ENCODE measurements at regions not wholly inside any gene's neighbourhood (a gene's known extent, or its start where the extent isn't known, plus 50 kb on each side); places are given as distances from the start of the nearest gene placed in this dataset.

DNA sequence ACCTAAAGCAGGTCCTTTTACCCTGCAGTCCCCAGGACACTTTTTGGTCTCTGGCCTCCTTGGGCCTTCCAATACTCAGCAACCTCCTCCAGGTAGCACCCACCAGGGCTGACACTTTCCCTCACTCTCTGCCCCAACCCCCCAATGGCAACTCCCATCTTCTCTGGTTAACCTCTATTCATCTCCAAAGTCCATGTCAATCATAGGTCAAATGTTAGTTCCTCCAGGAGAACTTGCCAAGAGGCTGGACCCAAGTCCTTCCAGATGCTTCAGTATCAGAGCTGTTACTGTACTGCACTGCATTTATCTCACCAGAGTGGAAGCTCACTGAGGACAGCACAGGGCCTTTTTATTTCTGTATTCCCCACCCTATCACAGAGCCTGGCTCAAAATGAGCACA lies 295.0 kb upstream of the KLF14 start:
- TF ChIP-seq, protein P1, sequence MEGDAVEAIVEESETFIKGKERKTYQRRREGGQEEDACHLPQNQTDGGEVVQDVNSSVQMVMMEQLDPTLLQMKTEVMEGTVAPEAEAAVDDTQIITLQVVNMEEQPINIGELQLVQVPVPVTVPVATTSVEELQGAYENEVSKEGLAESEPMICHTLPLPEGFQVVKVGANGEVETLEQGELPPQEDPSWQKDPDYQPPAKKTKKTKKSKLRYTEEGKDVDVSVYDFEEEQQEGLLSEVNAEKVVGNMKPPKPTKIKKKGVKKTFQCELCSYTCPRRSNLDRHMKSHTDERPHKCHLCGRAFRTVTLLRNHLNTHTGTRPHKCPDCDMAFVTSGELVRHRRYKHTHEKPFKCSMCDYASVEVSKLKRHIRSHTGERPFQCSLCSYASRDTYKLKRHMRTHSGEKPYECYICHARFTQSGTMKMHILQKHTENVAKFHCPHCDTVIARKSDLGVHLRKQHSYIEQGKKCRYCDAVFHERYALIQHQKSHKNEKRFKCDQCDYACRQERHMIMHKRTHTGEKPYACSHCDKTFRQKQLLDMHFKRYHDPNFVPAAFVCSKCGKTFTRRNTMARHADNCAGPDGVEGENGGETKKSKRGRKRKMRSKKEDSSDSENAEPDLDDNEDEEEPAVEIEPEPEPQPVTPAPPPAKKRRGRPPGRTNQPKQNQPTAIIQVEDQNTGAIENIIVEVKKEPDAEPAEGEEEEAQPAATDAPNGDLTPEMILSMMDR (conservative IDR thresholded peaks at IDR 0.05) = no peak
- H3K4me3 Mint-ChIP-seq = no peak overlapping the region
- no peaks in the 10 kb centered on the region for H3K9me3 Mint-ChIP-seq
- H3K27me3 Mint-ChIP-seq = no peaks in the 10 kb centered on the region
- no peak for DNase-seq (ENCODE audit: extremely low spot score, unreplicated experiment)
- H3K27ac Mint-ChIP-seq = no peak overlapping the region
- no peaks in the 10 kb centered on the region for H3K4me1 Mint-ChIP-seq (ENCODE audit: unreplicated experiment)
- H3K36me3 Mint-ChIP-seq = no peaks in the 10 kb centered on the region

DNA sequence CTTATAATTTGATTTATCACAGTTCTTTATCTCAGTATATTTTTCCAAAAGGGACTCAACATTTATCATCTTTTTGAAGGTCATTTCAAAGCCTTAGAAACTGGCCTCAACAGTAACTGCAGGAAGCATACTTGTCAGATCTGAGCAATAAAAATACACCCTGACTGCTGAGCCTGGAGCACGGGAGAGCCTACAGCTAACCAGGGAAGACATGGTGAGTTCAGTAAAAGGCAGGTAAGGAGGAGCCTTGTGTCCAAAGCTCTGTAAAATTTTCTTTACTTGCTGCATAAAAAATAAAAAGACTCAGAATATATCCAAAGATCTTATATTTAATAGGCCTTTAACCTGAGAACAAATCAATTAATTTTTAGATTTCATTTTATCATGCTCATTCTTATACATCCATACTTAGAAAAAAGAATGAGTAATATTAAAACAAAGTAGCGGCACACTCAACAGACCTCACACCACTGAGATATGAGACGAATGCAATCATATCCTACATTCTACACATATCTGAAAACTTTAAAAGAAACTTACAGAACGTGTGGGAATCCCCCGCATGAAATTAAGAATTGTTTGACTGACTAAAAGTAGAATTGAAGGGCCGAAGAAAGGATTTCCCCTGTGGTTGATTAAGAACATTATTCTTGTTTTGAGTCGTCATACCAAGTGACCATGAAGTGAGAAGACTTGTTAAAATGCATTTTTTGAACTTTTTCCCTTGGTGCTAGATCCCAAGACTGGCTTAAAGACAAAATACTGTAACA lies 296.4 kb upstream of the MKLN1 start:
- Mint-ChIP-seq H3K36me3 (no peaks in the 10 kb centered on the region), H3K9me3 (no peaks in the 10 kb centered on the region), H3K27me3 (no peaks in the 10 kb centered on the region), H3K4me1 (ENCODE audit: unreplicated experiment) (no peaks in the 10 kb centered on the region), H3K27ac (no peak overlapping the region), H3K4me3 (no peak overlapping the region)
- TF ChIP-seq, protein P1 (conservative IDR thresholded peaks at IDR 0.05) = no peak
- DNase-seq (ENCODE audit: extremely low spot score, unreplicated experiment) = no peak

DNA sequence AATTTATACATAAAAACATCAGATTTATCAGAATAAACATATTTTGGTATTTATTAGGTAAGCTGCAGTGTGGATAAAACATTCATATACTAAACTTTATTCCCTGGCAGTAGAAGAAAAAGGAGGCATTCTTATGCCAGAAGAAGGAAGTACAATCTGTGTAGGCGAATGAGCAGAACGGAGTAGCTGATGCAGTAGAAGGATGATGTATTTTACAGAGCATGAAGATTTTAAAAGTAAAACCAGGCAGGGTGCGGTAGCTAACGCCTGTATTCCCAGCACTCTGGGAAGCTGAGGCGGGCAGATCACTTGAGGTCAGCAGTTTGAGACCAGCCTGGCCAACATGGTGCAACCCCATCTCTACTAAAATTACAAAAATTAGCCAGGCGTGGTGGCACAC lies 294.9 kb upstream of the MKLN1 start:
- DNase-seq (ENCODE audit: extremely low spot score, unreplicated experiment) = no peak
- no peaks in the 10 kb centered on the region for H3K9me3 Mint-ChIP-seq
- TF ChIP-seq, protein P1 (conservative IDR thresholded peaks at IDR 0.05) = no peak
- no peak overlapping the region for H3K4me3 Mint-ChIP-seq
- H3K36me3 Mint-ChIP-seq = no peaks in the 10 kb centered on the region
- H3K27ac Mint-ChIP-seq = no peak overlapping the region
- no peaks in the 10 kb centered on the region for H3K27me3 Mint-ChIP-seq
- no peaks in the 10 kb centered on the region for H3K4me1 Mint-ChIP-seq (ENCODE audit: unreplicated experiment)

DNA sequence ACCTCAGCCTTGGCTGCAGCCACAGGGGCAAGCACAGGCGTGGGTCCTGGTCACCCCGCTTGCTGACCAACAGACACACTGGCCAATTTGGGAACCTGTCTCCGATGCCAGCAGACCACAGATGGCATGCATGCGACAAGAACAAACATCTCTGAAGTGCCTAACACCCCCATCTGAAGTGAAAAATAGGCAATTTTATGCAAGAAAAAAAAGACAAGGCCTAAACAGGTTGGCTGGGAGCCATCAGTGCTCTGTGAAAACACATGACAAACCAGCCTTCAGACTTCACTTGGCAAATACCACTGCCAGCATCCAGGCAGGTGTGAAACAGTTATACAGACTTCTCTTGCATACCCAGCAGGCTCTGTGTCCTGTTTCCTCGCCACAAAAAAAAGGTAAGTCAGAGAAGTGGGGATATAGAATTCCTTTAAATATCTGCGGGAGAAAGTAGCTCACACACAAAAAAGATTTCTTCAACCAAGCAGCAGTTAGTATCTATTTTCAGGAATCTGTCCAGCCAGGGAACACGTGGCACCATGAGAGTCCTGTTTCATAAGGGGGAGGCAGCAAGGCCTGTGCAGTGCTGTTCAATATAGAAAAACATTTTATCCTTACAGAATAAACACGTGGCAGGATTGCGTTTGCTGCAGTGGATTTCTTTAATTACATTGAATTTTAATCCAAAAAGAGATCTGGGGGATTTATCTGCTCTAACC lies 293.4 kb upstream of the MKLN1 start:
- TF ChIP-seq, protein P1 (conservative IDR thresholded peaks at IDR 0.05) = no peak
- H3K36me3 Mint-ChIP-seq = no peaks in the 10 kb centered on the region
- H3K4me3 Mint-ChIP-seq = no peak overlapping the region
- no peak for DNase-seq (ENCODE audit: extremely low spot score, unreplicated experiment)
- no peaks in the 10 kb centered on the region for H3K9me3 Mint-ChIP-seq
- H3K27ac Mint-ChIP-seq = no peak overlapping the region
- H3K4me1 Mint-ChIP-seq (ENCODE audit: unreplicated experiment) = peaks cover 2% of the 10 kb centered on the region
- no peaks in the 10 kb centered on the region for H3K27me3 Mint-ChIP-seq

DNA sequence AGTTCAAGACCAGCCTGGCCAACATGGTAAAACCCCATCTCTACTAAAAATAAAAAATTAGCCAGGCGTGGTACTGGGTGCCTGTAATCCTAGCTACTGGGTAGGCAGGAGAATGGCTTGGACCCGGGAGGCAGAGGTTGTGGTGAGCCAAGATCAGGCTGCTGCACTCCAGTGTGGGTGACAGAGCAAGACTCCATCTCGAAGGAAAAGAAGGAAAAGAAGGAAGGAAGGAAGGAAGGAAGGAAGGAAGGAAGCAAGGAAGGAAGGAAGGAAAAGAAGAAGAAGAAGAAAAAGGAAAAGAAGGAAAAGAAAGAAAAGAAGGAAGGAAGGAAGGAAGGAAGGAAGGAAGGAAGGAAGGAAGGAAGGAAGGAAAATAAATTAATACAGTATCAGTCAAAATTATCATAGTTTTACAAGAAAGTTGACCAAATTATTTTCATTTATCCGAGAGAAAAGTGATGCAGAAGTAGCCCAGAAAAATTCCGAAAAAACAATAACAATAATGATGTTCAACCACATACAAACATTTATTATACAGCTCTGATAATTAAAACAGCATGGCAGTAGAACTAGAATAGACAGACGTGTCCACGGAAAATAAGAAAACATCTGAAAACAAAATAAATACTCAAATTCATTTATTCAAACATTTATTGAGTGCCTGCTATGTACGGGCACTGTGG lies 292.4 kb upstream of the MKLN1 start:
- Mint-ChIP-seq H3K4me3 (no peak overlapping the region), H3K27ac (no peak overlapping the region)

More for the DNA sequence above, 292.4 kb upstream of the MKLN1 start:
- Mint-ChIP-seq H3K9me3 (no peaks in the 10 kb centered on the region), H3K36me3 (no peaks in the 10 kb centered on the region), H3K27me3 (no peaks in the 10 kb centered on the region), H3K4me1 (ENCODE audit: unreplicated experiment) (peaks cover 4% of the 10 kb centered on the region)
- no peak for DNase-seq (ENCODE audit: extremely low spot score, unreplicated experiment)
- TF ChIP-seq, protein P1 (conservative IDR thresholded peaks at IDR 0.05) = no peak
